ENCODE measurements at regions not wholly inside any gene's neighbourhood (a gene's known extent, or its start where the extent isn't known, plus 50 kb on each side); places are given as distances from the start of the nearest gene placed in this dataset.

DNA sequence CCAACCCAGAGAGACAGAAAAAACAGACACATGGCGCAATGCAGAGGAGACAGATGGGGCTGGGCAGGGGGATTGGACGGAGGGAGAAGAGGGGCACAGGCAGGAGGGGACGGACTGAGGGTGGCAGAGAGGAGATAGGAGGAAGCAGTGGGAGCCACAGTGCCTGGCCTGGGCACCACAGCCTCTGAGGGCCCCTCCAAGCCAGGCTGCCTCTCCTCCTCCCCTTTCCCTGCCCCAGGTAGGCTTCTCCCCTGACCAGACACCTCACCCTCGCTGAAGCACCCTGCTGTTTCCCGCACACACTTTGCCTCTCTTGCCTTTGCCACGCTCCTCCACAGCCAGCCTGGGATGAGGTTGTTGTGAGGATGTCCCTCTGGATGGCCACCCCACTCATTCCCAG is 84.0 kb upstream of the PRR20G start:
- ATAC-seq (replicated peaks; ENCODE audit: extremely low read depth, poor library complexity, severe bottlenecking) (no peak), DNase-seq (ENCODE audit: low spot score in 2 of 2) (no peak)
- H3K4me1 Mint-ChIP-seq = no peaks in the 10 kb centered on the region
- H3K27ac Mint-ChIP-seq (ENCODE audit: low read depth) = no peak overlapping the region
- no peaks in the 10 kb centered on the region for H3K9me3 Mint-ChIP-seq
- no peak overlapping the region for H3K4me3 Mint-ChIP-seq
- H3K27me3 Mint-ChIP-seq = peaks cover 63% of the 10 kb centered on the region
- no peaks in the 10 kb centered on the region for H3K36me3 Mint-ChIP-seq (ENCODE audit: insufficient read depth)

DNA sequence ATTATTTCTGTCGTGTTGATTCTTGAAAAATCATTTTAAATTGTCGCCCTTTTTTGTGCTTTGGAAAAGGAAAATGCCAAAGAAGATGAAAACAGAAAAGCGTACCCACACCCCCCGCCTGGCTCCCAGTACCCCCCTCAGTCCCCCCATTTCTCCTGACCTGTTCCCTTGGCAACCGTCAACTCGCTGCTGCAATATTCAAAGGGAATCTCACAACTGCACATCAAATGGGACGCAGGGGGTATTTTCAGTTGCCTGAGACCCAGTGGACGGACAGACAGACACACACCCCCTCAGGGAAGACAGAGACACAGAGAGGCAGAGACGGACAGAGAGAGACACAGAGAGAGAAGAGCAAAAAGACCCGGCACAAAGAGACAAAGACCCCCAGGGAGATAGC is 83.5 kb upstream of the PRR20G start:
- Mint-ChIP-seq H3K4me3 (no peak overlapping the region), H3K4me1 (no peaks in the 10 kb centered on the region), H3K27ac (ENCODE audit: low read depth) (no peak overlapping the region), H3K9me3 (no peaks in the 10 kb centered on the region), H3K27me3 (peaks cover 63% of the 10 kb centered on the region), H3K36me3 (ENCODE audit: insufficient read depth) (no peaks in the 10 kb centered on the region)
- ATAC-seq (replicated peaks; ENCODE audit: extremely low read depth, poor library complexity, severe bottlenecking) (no peak), DNase-seq (ENCODE audit: low spot score in 2 of 2) (no peak)

DNA sequence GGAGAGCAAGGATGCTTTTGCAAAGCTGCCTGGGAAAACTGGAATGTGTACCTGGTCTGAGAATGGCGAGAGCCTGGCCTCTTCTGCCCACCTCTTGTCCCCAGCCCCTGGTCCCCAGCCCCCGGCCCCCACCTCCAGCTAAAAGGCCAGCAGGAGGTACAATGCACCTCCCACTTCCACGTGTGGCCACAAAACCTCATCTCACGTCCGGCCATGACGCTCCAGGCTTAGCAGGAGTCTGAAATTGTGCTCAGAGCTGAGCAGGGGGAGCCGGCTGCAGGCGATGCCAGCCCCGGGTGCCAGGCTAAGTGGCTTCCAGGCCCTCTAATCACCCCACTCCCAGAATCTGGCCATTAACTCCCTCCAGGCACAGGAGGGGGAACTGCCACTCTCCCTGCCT is 83.1 kb upstream of the PRR20G start:
- no peaks in the 10 kb centered on the region for H3K4me1 Mint-ChIP-seq
- no peak overlapping the region for H3K27ac Mint-ChIP-seq (ENCODE audit: low read depth)
- DNase-seq (ENCODE audit: low spot score in 2 of 2) (no peak), ATAC-seq (replicated peaks; ENCODE audit: extremely low read depth, poor library complexity, severe bottlenecking) (no peak)
- H3K27me3 Mint-ChIP-seq = peaks cover 63% of the 10 kb centered on the region
- no peak overlapping the region for H3K4me3 Mint-ChIP-seq
- H3K9me3 Mint-ChIP-seq = no peaks in the 10 kb centered on the region
- no peaks in the 10 kb centered on the region for H3K36me3 Mint-ChIP-seq (ENCODE audit: insufficient read depth)

- ATAC-seq (replicated peaks; ENCODE audit: extremely low read depth, poor library complexity, severe bottlenecking) (no peak), DNase-seq (ENCODE audit: low spot score in 2 of 2) (no peak)
- Mint-ChIP-seq H3K27me3 (peaks cover 62% of the 10 kb centered on the region), H3K9me3 (no peaks in the 10 kb centered on the region), H3K4me1 (no peaks in the 10 kb centered on the region), H3K4me3 (no peak overlapping the region), H3K27ac (ENCODE audit: low read depth) (no peak overlapping the region), H3K36me3 (ENCODE audit: insufficient read depth) (no peaks in the 10 kb centered on the region)
Measured at GRCh38 chr3:127369356-127369935, 81.6 kb upstream of the PRR20G start.

DNA sequence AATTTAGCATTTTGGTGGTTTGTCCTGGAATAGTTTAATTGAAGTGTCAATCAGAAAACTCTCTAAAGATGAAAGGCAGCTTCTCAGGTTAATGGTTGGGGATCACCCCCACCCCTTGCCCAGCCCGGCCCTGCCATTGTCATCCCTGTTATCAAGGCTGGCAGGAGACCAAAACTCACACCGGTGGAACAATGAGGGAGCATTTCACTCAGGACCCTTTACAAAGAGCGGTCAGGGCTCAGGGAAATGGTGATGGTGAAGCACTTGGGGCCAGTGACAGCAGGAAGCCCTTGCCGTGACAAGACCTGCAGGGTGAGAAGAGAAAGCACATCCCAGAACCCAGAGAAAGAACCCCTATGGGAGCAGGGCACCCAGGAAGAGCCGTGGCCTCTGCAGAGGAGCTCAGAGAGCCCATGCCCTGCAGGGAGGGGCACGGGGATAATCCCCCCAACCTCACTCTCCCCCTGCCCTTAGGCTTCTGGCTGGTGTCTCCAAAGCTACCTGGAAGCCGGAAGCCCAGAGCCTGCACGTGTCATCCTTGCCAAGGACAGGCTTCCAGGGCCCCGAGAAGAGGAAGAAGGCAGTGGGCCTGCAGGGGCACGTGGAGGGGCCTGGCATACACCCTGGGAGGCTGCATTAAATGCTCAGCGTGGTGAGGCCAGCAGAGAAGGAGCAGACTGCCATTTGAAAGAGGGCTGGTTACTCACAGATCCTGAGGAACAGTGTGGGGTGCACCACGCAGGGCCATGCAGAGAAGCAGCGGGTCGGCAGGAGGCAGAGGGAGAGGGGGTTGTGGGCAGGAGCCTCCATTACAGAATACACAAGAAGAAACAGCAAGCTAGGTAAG is 80.6 kb upstream of the PRR20G start:
- no peaks in the 10 kb centered on the region for H3K9me3 Mint-ChIP-seq
- peaks cover 68% of the 10 kb centered on the region for H3K27me3 Mint-ChIP-seq
- ATAC-seq (replicated peaks; ENCODE audit: extremely low read depth, poor library complexity, severe bottlenecking) = no peak
- H3K36me3 Mint-ChIP-seq (ENCODE audit: insufficient read depth) = no peaks in the 10 kb centered on the region
- no peak overlapping the region for H3K4me3 Mint-ChIP-seq
- no peak overlapping the region for H3K27ac Mint-ChIP-seq (ENCODE audit: low read depth)
- no peak for DNase-seq (ENCODE audit: low spot score in 2 of 2)
- H3K4me1 Mint-ChIP-seq = no peaks in the 10 kb centered on the region

GRCh38 chr3:127367593-127367992 is 79.7 kb upstream of the PRR20G start:
- Mint-ChIP-seq H3K27me3 (peaks cover 69% of the 10 kb centered on the region), H3K36me3 (ENCODE audit: insufficient read depth) (no peaks in the 10 kb centered on the region)

DNA sequence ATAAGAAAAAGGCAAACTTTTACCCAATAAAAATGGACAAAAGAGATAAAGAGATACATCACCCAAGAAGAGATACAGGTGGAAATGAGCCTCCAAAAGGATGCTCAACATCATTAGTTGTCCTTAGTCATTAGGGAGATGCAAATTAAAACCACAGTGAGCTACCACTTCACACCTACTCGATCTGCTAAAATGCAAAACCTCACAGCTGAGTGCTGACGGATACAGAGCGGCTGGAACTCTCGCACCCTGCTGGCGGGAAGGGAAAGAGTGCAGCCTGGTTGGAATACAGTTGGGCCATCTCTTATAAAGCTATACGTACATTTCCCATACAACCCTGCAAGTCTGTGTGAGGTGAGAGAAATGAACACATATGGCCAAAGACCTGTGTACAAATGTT is 78.5 kb upstream of the PRR20G start:
- H3K4me1 Mint-ChIP-seq = no peaks in the 10 kb centered on the region
- H3K27ac Mint-ChIP-seq (ENCODE audit: low read depth) = no peak overlapping the region
- no peaks in the 10 kb centered on the region for H3K9me3 Mint-ChIP-seq
- no peak for ATAC-seq (replicated peaks; ENCODE audit: extremely low read depth, poor library complexity, severe bottlenecking)
- no peak for DNase-seq (ENCODE audit: low spot score in 2 of 2)
- peaks cover 73% of the 10 kb centered on the region for H3K27me3 Mint-ChIP-seq
- H3K36me3 Mint-ChIP-seq (ENCODE audit: insufficient read depth) = no peaks in the 10 kb centered on the region
- no peak overlapping the region for H3K4me3 Mint-ChIP-seq

More at GRCh38 chr3:127367593-127367992, 79.7 kb upstream of the PRR20G start:
- H3K27ac Mint-ChIP-seq (ENCODE audit: low read depth) = no peak overlapping the region
- no peak overlapping the region for H3K4me3 Mint-ChIP-seq
- no peaks in the 10 kb centered on the region for H3K9me3 Mint-ChIP-seq
- no peak for ATAC-seq (replicated peaks; ENCODE audit: extremely low read depth, poor library complexity, severe bottlenecking)
- H3K4me1 Mint-ChIP-seq = no peaks in the 10 kb centered on the region
- no peak for DNase-seq (ENCODE audit: low spot score in 2 of 2)

GRCh38 chr3:127365163-127365798 is 77.4 kb upstream of the PRR20G start:
- Mint-ChIP-seq H3K9me3 (no peaks in the 10 kb centered on the region), H3K4me1 (no peaks in the 10 kb centered on the region), H3K36me3 (ENCODE audit: insufficient read depth) (no peaks in the 10 kb centered on the region), H3K4me3 (no peak overlapping the region), H3K27ac (ENCODE audit: low read depth) (no peak overlapping the region), H3K27me3 (peaks cover 69% of the 10 kb centered on the region)
- DNase-seq (ENCODE audit: low spot score in 2 of 2) (no peak), ATAC-seq (replicated peaks; ENCODE audit: extremely low read depth, poor library complexity, severe bottlenecking) (no peak)

- Mint-ChIP-seq H3K4me1 (no peaks in the 10 kb centered on the region), H3K27me3 (peaks cover 64% of the 10 kb centered on the region), H3K36me3 (ENCODE audit: insufficient read depth) (no peaks in the 10 kb centered on the region), H3K4me3 (no peak overlapping the region), H3K9me3 (no peaks in the 10 kb centered on the region), H3K27ac (ENCODE audit: low read depth) (no peak overlapping the region)
- DNase-seq (ENCODE audit: low spot score in 2 of 2) (no peak), ATAC-seq (replicated peaks; ENCODE audit: extremely low read depth, poor library complexity, severe bottlenecking) (no peak)
Measured at GRCh38 chr3:127363891-127364290, 76.0 kb upstream of the PRR20G start.

GRCh38 chr3:127363171-127363570 is 75.3 kb upstream of the PRR20G start:
- no peaks in the 10 kb centered on the region for H3K36me3 Mint-ChIP-seq (ENCODE audit: insufficient read depth)
- no peaks in the 10 kb centered on the region for H3K9me3 Mint-ChIP-seq
- peaks cover 64% of the 10 kb centered on the region for H3K27me3 Mint-ChIP-seq
- H3K27ac Mint-ChIP-seq (ENCODE audit: low read depth) = no peak overlapping the region
- ATAC-seq (replicated peaks; ENCODE audit: extremely low read depth, poor library complexity, severe bottlenecking) (no peak), DNase-seq (ENCODE audit: low spot score in 2 of 2) (no peak)
- no peaks in the 10 kb centered on the region for H3K4me1 Mint-ChIP-seq
- H3K4me3 Mint-ChIP-seq = no peak overlapping the region

- Mint-ChIP-seq H3K4me1 (no peaks in the 10 kb centered on the region), H3K27me3 (peaks cover 39% of the 10 kb centered on the region), H3K36me3 (ENCODE audit: insufficient read depth) (no peaks in the 10 kb centered on the region), H3K9me3 (peaks cover 7% of the 10 kb centered on the region), H3K4me3 (no peak overlapping the region), H3K27ac (ENCODE audit: low read depth) (no peak overlapping the region)
- DNase-seq (ENCODE audit: low spot score in 2 of 2) (no peak), ATAC-seq (replicated peaks; ENCODE audit: extremely low read depth, poor library complexity, severe bottlenecking) (no peak)
Measured at GRCh38 chr3:127360647-127361046, 72.8 kb upstream of the PRR20G start.

GRCh38 chr3:127358641-127359040 is 70.8 kb upstream of the PRR20G start:
- Mint-ChIP-seq H3K4me3 (no peak overlapping the region), H3K9me3 (peaks cover 7% of the 10 kb centered on the region), H3K27me3 (peaks cover 27% of the 10 kb centered on the region), H3K36me3 (ENCODE audit: insufficient read depth) (no peaks in the 10 kb centered on the region), H3K4me1 (no peaks in the 10 kb centered on the region), H3K27ac (ENCODE audit: low read depth) (no peak overlapping the region)
- ATAC-seq (replicated peaks; ENCODE audit: extremely low read depth, poor library complexity, severe bottlenecking) (no peak), DNase-seq (ENCODE audit: low spot score in 2 of 2) (no peak)

DNA sequence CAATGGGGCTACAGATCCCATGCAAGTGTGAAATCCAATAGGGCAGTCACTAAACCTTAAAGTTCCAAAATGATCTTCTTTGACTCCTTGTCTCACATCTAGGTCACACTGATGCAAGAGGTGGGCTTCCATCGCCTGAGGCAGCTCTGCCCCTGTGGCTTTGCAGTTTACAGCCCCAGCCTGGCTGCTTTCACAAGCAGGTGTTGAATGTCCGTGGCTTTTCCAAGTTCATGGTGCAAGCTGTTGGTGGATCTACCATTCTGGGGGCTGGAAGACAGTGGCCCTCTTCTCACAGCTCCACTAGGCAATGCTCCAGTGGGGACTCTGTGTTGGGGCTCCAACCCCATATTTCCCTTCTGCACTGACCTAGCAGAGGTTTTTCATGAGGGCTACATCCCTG is 68.5 kb upstream of the PRR20G start:
- ATAC-seq (replicated peaks; ENCODE audit: extremely low read depth, poor library complexity, severe bottlenecking) (no peak), DNase-seq (ENCODE audit: low spot score in 2 of 2) (no peak)
- Mint-ChIP-seq H3K4me1 (no peaks in the 10 kb centered on the region), H3K27me3 (peaks cover 12% of the 10 kb centered on the region), H3K4me3 (no peak overlapping the region), H3K9me3 (peaks cover 7% of the 10 kb centered on the region), H3K36me3 (ENCODE audit: insufficient read depth) (no peaks in the 10 kb centered on the region), H3K27ac (ENCODE audit: low read depth) (no peak overlapping the region)

Data from central memory CD8-positive, alpha-beta T cell (primary cell).